Loucy (cell line): ENCODE measurements at regions not wholly inside any gene's neighbourhood (a gene's known extent, or its start where the extent isn't known, plus 50 kb on each side); places are given as distances from the start of the nearest gene placed in this dataset.

Experiments
- H2AFZ ChIP-seq: fragments of 200-600 bp; sonication (generic); 2 replicates; pipeline ENCODE4 v1.6.0; 2016; ENCODE audit warnings: antibody characterized with exemption, mild to moderate bottlenecking, low read length, moderate library complexity
- H3F3A ChIP-seq: fragments of 200-600 bp; 2 replicates; pipeline ENCODE4 v1.6.0; 2016; ENCODE audit warnings: antibody characterized with exemption, low read depth, mild to moderate bottlenecking
- H3K27me3 ChIP-seq: fragments of 200-600 bp; sonication (generic); 2 replicates; pipeline ENCODE4 v1.6.1; 2014; ENCODE audit warnings: low read length, mild to moderate bottlenecking; ENCODE audit not compliant: insufficient read depth, poor library complexity, severe bottlenecking
- H3K36me3 ChIP-seq: fragments of 200-600 bp; sonication (generic); 2 replicates; pipeline ENCODE4 v1.6.1; 2016; ENCODE audit warnings: low read length; ENCODE audit not compliant: insufficient read depth
- H3K4me1 ChIP-seq: fragments of 200-600 bp; sonication (generic); 2 replicates; pipeline ENCODE4 v1.5.1; 2014; ENCODE audit warnings: low read length, mild to moderate bottlenecking; ENCODE audit not compliant: insufficient read depth, poor library complexity, severe bottlenecking
- H3K4me2 ChIP-seq: fragments of 200-600 bp; sonication (generic); 2 replicates; pipeline ENCODE4 v1.6.0; 2014; ENCODE audit warnings: antibody characterized with exemption, low read length, low read depth, mild to moderate bottlenecking; ENCODE audit not compliant: poor library complexity, severe bottlenecking
- H3K4me3 ChIP-seq: fragments of 200-600 bp; sonication (generic); 2 replicates; pipeline ENCODE4 v1.5.1; 2014; ENCODE audit warnings: low read length, mild to moderate bottlenecking, mixed read lengths; ENCODE audit not compliant: poor library complexity, severe bottlenecking
- H3K79me2 ChIP-seq: fragments of 200-600 bp; sonication (generic); 2 replicates; pipeline ENCODE4 v1.6.1; 2014; ENCODE audit warnings: low read length; ENCODE audit not compliant: insufficient read depth
- H3K9ac ChIP-seq: fragments of 200-600 bp; sonication (generic); 2 replicates; pipeline ENCODE4 v1.6.0; 2014; ENCODE audit warnings: mild to moderate bottlenecking, low read depth, low read length, moderate library complexity; ENCODE audit not compliant: poor library complexity, severe bottlenecking
- H3K9me2 ChIP-seq: fragments of 200-600 bp; sonication (generic); replicated peaks from 2 replicates; pipeline ENCODE4 v1.6.1; 2016; ENCODE audit warnings: low read depth, low read length, mixed read lengths
- H3K9me3 ChIP-seq: fragments of 200-600 bp; sonication (generic); 2 replicates; pipeline ENCODE4 v1.6.1; 2014; ENCODE audit warnings: mild to moderate bottlenecking, antibody characterized with exemption, low read length, low read depth; ENCODE audit not compliant: insufficient read depth
- H4K20me1 ChIP-seq: fragments of 200-600 bp; sonication (generic); 2 replicates; pipeline ENCODE4 v1.6.0; 2014; ENCODE audit warnings: antibody characterized with exemption, low read length, mild to moderate bottlenecking; ENCODE audit not compliant: insufficient read depth, poor library complexity, severe bottlenecking
- CTCF ChIP-seq: fragments of 200-600 bp; sonication (generic); conservative IDR thresholded peaks from 2 replicates; pipeline ENCODE4 v1.5.1; 2014; ENCODE audit warnings: mild to moderate bottlenecking, antibody characterized with exemption, low read length
- EZH2phosphoT487 ChIP-seq: fragments of 200-600 bp; IDR thresholded peaks from 2 replicates; pipeline ENCODE4 v1.6.1; 2018; ENCODE audit warnings: antibody characterized with exemption, mild to moderate bottlenecking, moderate library complexity, borderline replicate concordance

GRCh38 chr15:36062357-36062756 lies 516.4 kb upstream of the DPH6 start:
- no peaks in the 10 kb centered on the region for H3K9me3 ChIP-seq
- no peak overlapping the region for H2AFZ ChIP-seq
- no peaks in the 10 kb centered on the region for H3K27me3 ChIP-seq

GRCh38 chr15:36066757-36067156 lies 512.7 kb upstream of the CDIN1 start:
- H3K36me3 ChIP-seq = no peaks in the 10 kb centered on the region
- H2AFZ ChIP-seq = no peak overlapping the region
- TF ChIP-seq CTCF = no peak
- no peak for TF ChIP-seq EZH2phosphoT487
- no peaks in the 10 kb centered on the region for H3K4me1 ChIP-seq
- H3F3A ChIP-seq = no peaks in the 10 kb centered on the region
- H3K79me2 ChIP-seq = no peaks in the 10 kb centered on the region
- no peaks in the 10 kb centered on the region for H3K27me3 ChIP-seq
- no peak overlapping the region for H3K9ac ChIP-seq
- H3K9me3 ChIP-seq = no peaks in the 10 kb centered on the region
- H3K9me2 ChIP-seq = no peaks in the 10 kb centered on the region
- no peak overlapping the region for H3K4me2 ChIP-seq
- H4K20me1 ChIP-seq = no peaks in the 10 kb centered on the region
- no peak overlapping the region for H3K4me3 ChIP-seq

More at GRCh38 chr15:36062357-36062756, 516.4 kb upstream of the DPH6 start:
- Histone ChIP-seq H3K36me3 (no peaks in the 10 kb centered on the region), H3K9ac (no peak overlapping the region), H3F3A (no peaks in the 10 kb centered on the region), H3K79me2 (no peaks in the 10 kb centered on the region), H3K4me3 (no peak overlapping the region), H3K4me1 (no peaks in the 10 kb centered on the region), H3K9me2 (no peaks in the 10 kb centered on the region), H3K4me2 (no peak overlapping the region), H4K20me1 (no peaks in the 10 kb centered on the region)
- TF ChIP-seq EZH2phosphoT487 = no peak
- TF ChIP-seq CTCF = no peak

- no peak for TF ChIP-seq EZH2phosphoT487
- no peak for TF ChIP-seq CTCF
- Histone ChIP-seq H3F3A (no peaks in the 10 kb centered on the region), H2AFZ (no peak overlapping the region)
These were observed 511.7 kb upstream of the CDIN1 start for GRCh38 chr15:36067483-36068274.

More at GRCh38 chr15:36067483-36068274, 511.7 kb upstream of the CDIN1 start:
- Histone ChIP-seq H3K27me3 (no peaks in the 10 kb centered on the region), H3K79me2 (no peaks in the 10 kb centered on the region), H3K4me3 (no peak overlapping the region), H3K4me1 (no peaks in the 10 kb centered on the region), H3K9me3 (no peaks in the 10 kb centered on the region), H3K36me3 (no peaks in the 10 kb centered on the region), H3K9ac (no peak overlapping the region), H3K9me2 (no peaks in the 10 kb centered on the region), H4K20me1 (no peaks in the 10 kb centered on the region), H3K4me2 (no peak overlapping the region)
